GM12875 (cell line): ENCODE measurements at regions not wholly inside any gene's neighbourhood (a gene's known extent, or its start where the extent isn't known, plus 50 kb on each side); places are given as distances from the start of the nearest gene placed in this dataset.

Source experiments
- H3K4me3 ChIP-seq: one replicate; pipeline ENCODE4 v1.5.1; 2011; ENCODE audit warnings: low read depth, low read length, control low read depth
- CTCF ChIP-seq: IDR thresholded peaks from 2 replicates; pipeline ENCODE4 v1.5.1; 2011; ENCODE audit warnings: low read depth, mild to moderate bottlenecking, control low read depth, inconsistent platforms, low read length, moderate library complexity, borderline replicate concordance; ENCODE audit not compliant: insufficient read depth

- no peak overlapping the region for H3K4me3 ChIP-seq
- TF ChIP-seq CTCF, result no peak
These were observed 621.1 kb upstream of the KLHL1 start for GRCh38 chr13:70729369-70729768.

DNA sequence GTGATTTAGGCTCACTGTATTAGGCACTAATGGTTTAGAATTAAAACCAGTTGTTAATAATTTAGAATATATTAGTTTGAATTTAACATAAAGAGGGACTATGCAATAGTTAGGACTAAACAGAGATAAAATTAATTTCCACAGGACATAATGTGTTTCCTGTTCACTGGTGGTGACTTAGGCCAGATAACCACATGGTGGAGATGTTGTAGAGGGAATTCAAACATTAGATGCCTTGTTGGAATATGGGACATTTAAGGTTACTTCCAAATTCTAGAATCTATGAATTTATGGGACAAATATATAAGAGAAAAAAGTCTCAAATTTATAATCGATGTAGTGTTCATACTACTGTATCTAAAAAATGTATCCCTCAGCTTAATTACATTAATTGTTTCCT, 615.5 kb upstream of the KLHL1 start:
- no peak overlapping the region for H3K4me3 ChIP-seq
- no peak for TF ChIP-seq CTCF

- H3K4me3 ChIP-seq, result no peak overlapping the region
- no peak for TF ChIP-seq CTCF
These were observed 612.1 kb upstream of the KLHL1 start for GRCh38 chr13:70720386-70720785.

- no peak for TF ChIP-seq CTCF
These were observed 606.7 kb upstream of the KLHL1 start for GRCh38 chr13:70714993-70715392.

DNA sequence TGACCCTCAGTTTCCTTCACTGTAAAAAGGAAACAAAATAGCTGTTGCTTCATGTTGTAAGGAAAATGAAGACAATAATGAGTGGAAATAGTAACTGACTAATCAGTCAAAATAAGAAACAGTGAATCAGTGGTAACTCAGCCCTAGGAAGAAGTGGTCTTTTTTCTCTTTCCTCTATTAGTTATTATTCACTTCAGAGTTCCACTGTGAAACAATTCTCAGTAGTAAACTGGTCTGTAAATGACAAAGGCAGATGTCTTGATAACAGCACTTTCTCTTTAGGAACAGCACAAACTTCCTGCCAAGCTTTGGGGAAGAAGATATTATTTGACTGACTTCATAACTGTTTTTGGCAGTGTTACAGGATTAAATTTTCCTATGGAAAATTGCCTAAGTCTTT, 600.5 kb upstream of the KLHL1 start:
- H3K4me3 ChIP-seq, result no peak overlapping the region
- no peak for TF ChIP-seq CTCF

More at GRCh38 chr13:70714993-70715392, 606.7 kb upstream of the KLHL1 start:
- H3K4me3 ChIP-seq, result no peak overlapping the region

DNA sequence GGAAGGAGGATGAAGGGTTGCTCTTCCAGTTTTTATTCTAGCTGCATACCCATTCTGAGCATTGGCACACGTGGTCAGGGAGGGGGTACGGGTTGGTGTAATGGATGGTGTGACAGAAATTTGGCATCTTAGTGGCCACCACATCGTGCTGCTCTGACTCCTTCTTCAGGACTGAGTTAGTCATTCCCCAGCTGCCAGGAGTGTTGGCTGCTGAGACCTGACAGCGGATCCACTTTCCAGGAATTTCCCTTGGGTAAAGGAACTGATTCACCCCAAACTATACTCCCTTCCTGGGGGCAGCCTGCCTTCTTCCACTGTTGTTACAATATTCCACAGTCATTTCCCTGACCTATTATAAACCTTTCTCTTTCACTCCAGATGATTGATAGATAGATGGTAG, 595.5 kb upstream of the KLHL1 start:
- no peak overlapping the region for H3K4me3 ChIP-seq
- no peak for TF ChIP-seq CTCF

- no peak for TF ChIP-seq CTCF
- no peak overlapping the region for H3K4me3 ChIP-seq
These were observed 586.9 kb upstream of the KLHL1 start for GRCh38 chr13:70694996-70695715.
